NCI-H1092 (cell line): ENCODE measurements at regions not wholly inside any gene's neighbourhood (a gene's known extent, or its start where the extent isn't known, plus 50 kb on each side); places are given as distances from the start of the nearest gene placed in this dataset.
"Not testable (repeated sequence)": the region's sequence is repeated elsewhere in the genome, so short reads cannot be mapped to it uniquely, and the experiment has no call there.

Experiments
- DNase-seq: peaks from one replicate; lab custom pipeline; 2025; lab: John Stamatoyannopoulos, UW

GRCh38 chr7:106562711-106563366 is 98.1 kb downstream of the CCDC71L start:
- DNase-seq: no peak

GRCh38 chr7:106561666-106562411 is 99.1 kb downstream of the CCDC71L start:
- no peak for DNase-seq

GRCh38 chr7:106561151-106561550 is 99.8 kb downstream of the CCDC71L start:
- no peak for DNase-seq

GRCh38 chr7:106560482-106560881 is 100.5 kb downstream of the CCDC71L start:
- no peak for DNase-seq

GRCh38 chr7:106556244-106556643 is 104.7 kb downstream of the CCDC71L start:
- not testable (repeated sequence) for DNase-seq

GRCh38 chr7:106554623-106555022 is 106.3 kb downstream of the CCDC71L start:
- DNase-seq: not testable (repeated sequence)

- DNase-seq: no peak
Observed at GRCh38 chr7:106553446-106553836, 107.5 kb downstream of the CCDC71L start.

- DNase-seq: no peak
Observed at GRCh38 chr7:106552645-106553445, 108.1 kb downstream of the CCDC71L start.

GRCh38 chr7:106551936-106552335 is 109.0 kb downstream of the CCDC71L start:
- no peak for DNase-seq

- DNase-seq: no peak
Observed at GRCh38 chr7:106548491-106548890, 112.5 kb downstream of the CCDC71L start.

GRCh38 chr7:106545275-106545674 is 115.7 kb downstream of the CCDC71L start:
- DNase-seq: no peak

- no peak for DNase-seq
Observed at GRCh38 chr7:106543221-106543757, 117.7 kb downstream of the CCDC71L start.

- DNase-seq: no peak
Observed at GRCh38 chr7:106542550-106543220, 118.3 kb downstream of the CCDC71L start.

GRCh38 chr7:106538638-106539037 is 122.3 kb downstream of the CCDC71L start:
- no peak for DNase-seq

- no peak for DNase-seq
Observed at GRCh38 chr7:106537119-106537518, 123.8 kb downstream of the CCDC71L start.

- DNase-seq: no peak
Observed at GRCh38 chr7:106536079-106536478, 124.9 kb downstream of the CCDC71L start.

GRCh38 chr7:106535234-106535932 is 125.6 kb downstream of the CCDC71L start:
- DNase-seq: no peak

- DNase-seq: no peak
Observed at GRCh38 chr7:106534271-106534846, 126.6 kb downstream of the CCDC71L start.

- not testable (repeated sequence) for DNase-seq
Observed at GRCh38 chr7:106530183-106530582, 130.8 kb downstream of the CCDC71L start.

GRCh38 chr7:106526617-106527016 is 134.3 kb downstream of the CCDC71L start:
- DNase-seq: not testable (repeated sequence)

GRCh38 chr7:106524690-106525059 is 136.3 kb downstream of the CCDC71L start:
- no peak for DNase-seq
